ENCODE measurements at regions not wholly inside any gene's neighbourhood (a gene's known extent, or its start where the extent isn't known, plus 50 kb on each side); places are given as distances from the start of the nearest gene placed in this dataset.

GRCh38 chr10:118915161-118915560 lies 114.4 kb upstream of the NANOS1 start:
- H3K36me3 Mint-ChIP-seq (ENCODE audit: unreplicated experiment) = no peaks in the 10 kb centered on the region
- peak overlapping the region; percentile 97 for H3K27ac Mint-ChIP-seq (ENCODE audit: unreplicated experiment)
- TF ChIP-seq CTCF (IDR thresholded peaks at IDR 0.05; ENCODE audit: partially characterized antibody, unreplicated experiment) = no peak
- H3K27me3 Mint-ChIP-seq (ENCODE audit: unreplicated experiment) = peaks cover 17% of the 10 kb centered on the region
- H3K9me3 Mint-ChIP-seq (ENCODE audit: unreplicated experiment) = peaks cover 22% of the 10 kb centered on the region
- DNase-seq = no peak
- peaks cover 55% of the 10 kb centered on the region for H3K4me1 Mint-ChIP-seq (ENCODE audit: low read depth, unreplicated experiment)
- H3K4me3 Mint-ChIP-seq (ENCODE audit: unreplicated experiment) = no peak overlapping the region

- Mint-ChIP-seq H3K4me1 (ENCODE audit: low read depth, unreplicated experiment) (peaks cover 47% of the 10 kb centered on the region), H3K27ac (ENCODE audit: unreplicated experiment) (peak overlapping the region; percentile 30), H3K36me3 (ENCODE audit: unreplicated experiment) (no peaks in the 10 kb centered on the region), H3K27me3 (ENCODE audit: unreplicated experiment) (peaks cover 17% of the 10 kb centered on the region), H3K9me3 (ENCODE audit: unreplicated experiment) (peaks cover 22% of the 10 kb centered on the region), H3K4me3 (ENCODE audit: unreplicated experiment) (no peak overlapping the region)
- no peak for TF ChIP-seq CTCF (IDR thresholded peaks at IDR 0.05; ENCODE audit: partially characterized antibody, unreplicated experiment)
- no peak for DNase-seq
These were observed 112.7 kb upstream of the NANOS1 start for GRCh38 chr10:118916777-118917176.

- H3K9me3 Mint-ChIP-seq (ENCODE audit: unreplicated experiment) = peaks cover 21% of the 10 kb centered on the region
These were observed 111.8 kb upstream of the NANOS1 start for GRCh38 chr10:118917701-118918100.

GRCh38 chr10:118918116-118918515 lies 111.4 kb upstream of the NANOS1 start:
- peak overlapping the region; percentile 94 for H3K27ac Mint-ChIP-seq (ENCODE audit: unreplicated experiment)
- TF ChIP-seq CTCF (IDR thresholded peaks at IDR 0.05; ENCODE audit: partially characterized antibody, unreplicated experiment) = no peak
- H3K27me3 Mint-ChIP-seq (ENCODE audit: unreplicated experiment) = peaks cover 17% of the 10 kb centered on the region
- no peaks in the 10 kb centered on the region for H3K36me3 Mint-ChIP-seq (ENCODE audit: unreplicated experiment)
- peak overlapping the region; percentile 39 for H3K4me3 Mint-ChIP-seq (ENCODE audit: unreplicated experiment)
- peaks cover 20% of the 10 kb centered on the region for H3K9me3 Mint-ChIP-seq (ENCODE audit: unreplicated experiment)
- H3K4me1 Mint-ChIP-seq (ENCODE audit: low read depth, unreplicated experiment) = peaks cover 38% of the 10 kb centered on the region
- no peak for DNase-seq

More at GRCh38 chr10:118917701-118918100, 111.8 kb upstream of the NANOS1 start:
- Mint-ChIP-seq H3K27ac (ENCODE audit: unreplicated experiment) (peak overlapping the region; percentile 94), H3K4me3 (ENCODE audit: unreplicated experiment) (no peak overlapping the region), H3K27me3 (ENCODE audit: unreplicated experiment) (peaks cover 17% of the 10 kb centered on the region), H3K36me3 (ENCODE audit: unreplicated experiment) (no peaks in the 10 kb centered on the region), H3K4me1 (ENCODE audit: low read depth, unreplicated experiment) (peaks cover 42% of the 10 kb centered on the region)
- DNase-seq = no peak
- no peak for TF ChIP-seq CTCF (IDR thresholded peaks at IDR 0.05; ENCODE audit: partially characterized antibody, unreplicated experiment)

- Mint-ChIP-seq H3K4me1 (ENCODE audit: low read depth, unreplicated experiment) (peaks cover 37% of the 10 kb centered on the region), H3K27me3 (ENCODE audit: unreplicated experiment) (peaks cover 18% of the 10 kb centered on the region), H3K36me3 (ENCODE audit: unreplicated experiment) (no peaks in the 10 kb centered on the region), H3K4me3 (ENCODE audit: unreplicated experiment) (peak overlapping the region; percentile 39), H3K27ac (ENCODE audit: unreplicated experiment) (peak overlapping the region; percentile 94), H3K9me3 (ENCODE audit: unreplicated experiment) (peaks cover 20% of the 10 kb centered on the region)
- TF ChIP-seq CTCF (IDR thresholded peaks at IDR 0.05; ENCODE audit: partially characterized antibody, unreplicated experiment) = no peak
- no peak for DNase-seq
These were observed 110.9 kb upstream of the NANOS1 start for GRCh38 chr10:118918587-118918986.

Measured in glutamatergic neuron (in vitro differentiated cells).